ENCODE measurements at regions not wholly inside any gene's neighbourhood (a gene's known extent, or its start where the extent isn't known, plus 50 kb on each side); places are given as distances from the start of the nearest gene placed in this dataset.

DNA sequence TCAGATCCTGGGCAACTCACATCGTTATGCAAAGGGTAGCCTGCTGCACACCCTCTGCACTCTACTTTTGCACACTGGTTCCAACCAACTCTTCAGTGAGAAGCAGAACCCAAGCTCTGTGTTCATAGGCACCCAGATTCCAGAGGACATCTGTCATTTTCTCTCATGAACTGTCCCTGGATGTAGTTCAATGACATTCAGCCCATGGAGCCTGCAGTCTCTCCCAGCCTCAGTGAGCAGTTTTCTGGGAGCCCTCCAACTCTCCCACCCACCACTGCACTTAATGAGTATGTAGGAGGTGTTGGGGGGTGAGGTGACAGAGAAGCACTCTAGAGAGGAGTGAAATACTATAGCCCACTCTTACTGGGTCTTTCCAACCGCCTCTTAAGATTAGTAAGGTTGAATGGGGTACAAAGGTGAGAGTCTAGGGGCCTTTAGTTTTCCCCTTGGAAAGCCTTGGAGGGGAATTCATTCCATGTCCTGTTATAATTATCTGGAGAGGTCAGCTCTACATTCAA is 58.1 kb upstream of the APOBEC4 start:
- POLR2A ChIA-PET: no interaction called here
- peaks cover 1% of the 10 kb centered on the region for H3K36me3 Mint-ChIP-seq (ENCODE audit: low read depth)
- CTCF ChIA-PET: interaction anchor here (1.4 kb wide), 1 partner anchor 16 kb away, joined by 3 read pairs; no protein-coding TSS in a partner anchor

DNA sequence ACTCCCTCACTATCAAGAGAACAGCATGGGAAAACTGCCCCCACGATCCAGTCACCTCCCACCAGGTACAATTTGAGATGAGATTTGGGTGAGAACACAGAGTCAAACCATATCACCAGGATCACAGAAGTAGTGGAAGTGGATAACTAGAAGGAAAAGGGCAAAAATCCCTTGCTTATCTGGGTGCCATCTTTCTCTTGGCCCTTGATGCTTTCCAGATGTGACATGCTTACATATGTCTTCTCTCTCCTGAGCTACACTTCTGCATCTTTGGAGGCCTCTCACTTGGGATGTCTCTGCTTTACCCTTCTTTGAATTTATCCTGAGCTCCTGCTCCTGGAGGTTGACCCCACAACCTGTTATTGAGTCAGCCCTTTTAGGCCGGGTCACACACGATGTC is 57.6 kb upstream of the APOBEC4 start:
- POLR2A ChIA-PET: no interaction called here
- DNase-seq (no peak), ATAC-seq (no peak)
- Mint-ChIP-seq H3K36me3 (ENCODE audit: low read depth) (peaks cover 1% of the 10 kb centered on the region), H3K27me3 (no peaks in the 10 kb centered on the region), H3K9me3 (no peaks in the 10 kb centered on the region), H3K27ac (no peak overlapping the region), H3K4me1 (ENCODE audit: low read depth) (no peaks in the 10 kb centered on the region), H3K4me3 (no peak overlapping the region)
- TF ChIP-seq, protein P1, sequence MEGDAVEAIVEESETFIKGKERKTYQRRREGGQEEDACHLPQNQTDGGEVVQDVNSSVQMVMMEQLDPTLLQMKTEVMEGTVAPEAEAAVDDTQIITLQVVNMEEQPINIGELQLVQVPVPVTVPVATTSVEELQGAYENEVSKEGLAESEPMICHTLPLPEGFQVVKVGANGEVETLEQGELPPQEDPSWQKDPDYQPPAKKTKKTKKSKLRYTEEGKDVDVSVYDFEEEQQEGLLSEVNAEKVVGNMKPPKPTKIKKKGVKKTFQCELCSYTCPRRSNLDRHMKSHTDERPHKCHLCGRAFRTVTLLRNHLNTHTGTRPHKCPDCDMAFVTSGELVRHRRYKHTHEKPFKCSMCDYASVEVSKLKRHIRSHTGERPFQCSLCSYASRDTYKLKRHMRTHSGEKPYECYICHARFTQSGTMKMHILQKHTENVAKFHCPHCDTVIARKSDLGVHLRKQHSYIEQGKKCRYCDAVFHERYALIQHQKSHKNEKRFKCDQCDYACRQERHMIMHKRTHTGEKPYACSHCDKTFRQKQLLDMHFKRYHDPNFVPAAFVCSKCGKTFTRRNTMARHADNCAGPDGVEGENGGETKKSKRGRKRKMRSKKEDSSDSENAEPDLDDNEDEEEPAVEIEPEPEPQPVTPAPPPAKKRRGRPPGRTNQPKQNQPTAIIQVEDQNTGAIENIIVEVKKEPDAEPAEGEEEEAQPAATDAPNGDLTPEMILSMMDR (IDR thresholded peaks at IDR 0.05): no peak
- CTCF ChIA-PET: interaction anchor here (1.4 kb wide), 1 partner anchor 16 kb away, joined by 3 read pairs; no protein-coding TSS in a partner anchor
- intact Hi-C loops (cut with micrococcal nuclease): no loop called here

More for the DNA sequence above, 58.1 kb upstream of the APOBEC4 start:
- H3K4me1 Mint-ChIP-seq (ENCODE audit: low read depth): no peaks in the 10 kb centered on the region
- no peaks in the 10 kb centered on the region for H3K9me3 Mint-ChIP-seq
- DNase-seq (no peak), ATAC-seq (no peak)
- intact Hi-C loops (cut with micrococcal nuclease): no loop called here
- TF ChIP-seq, protein P1 (IDR thresholded peaks at IDR 0.05): no peak
- H3K4me3 Mint-ChIP-seq: no peak overlapping the region
- H3K27me3 Mint-ChIP-seq: no peaks in the 10 kb centered on the region
- H3K27ac Mint-ChIP-seq: no peak overlapping the region

DNA sequence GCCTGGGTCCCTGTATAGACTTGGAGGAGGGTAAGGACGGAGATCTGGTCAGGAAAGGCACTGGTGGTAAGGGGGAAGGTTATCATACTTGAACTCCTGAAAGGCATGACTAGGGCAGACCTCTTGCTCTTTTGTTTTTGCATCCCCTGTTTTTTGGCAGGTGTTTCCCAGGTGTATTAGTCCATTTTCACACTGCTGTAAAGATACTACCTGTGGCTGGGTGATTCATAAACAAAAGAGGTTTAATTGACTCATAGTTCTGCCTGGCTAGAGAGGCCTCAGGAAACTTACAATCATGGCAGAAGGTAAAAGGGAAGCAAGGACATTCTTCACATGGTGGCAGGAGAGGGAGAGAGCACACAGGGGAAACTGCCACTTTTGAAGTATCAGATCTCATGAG is 57.2 kb upstream of the APOBEC4 start:
- Mint-ChIP-seq H3K27ac (no peak overlapping the region), H3K9me3 (no peaks in the 10 kb centered on the region), H3K4me1 (ENCODE audit: low read depth) (no peaks in the 10 kb centered on the region), H3K4me3 (no peak overlapping the region), H3K27me3 (no peaks in the 10 kb centered on the region), H3K36me3 (ENCODE audit: low read depth) (peaks cover 1% of the 10 kb centered on the region)
- POLR2A ChIA-PET: no interaction called here
- TF ChIP-seq, protein P1 (IDR thresholded peaks at IDR 0.05): no peak
- no peak for ATAC-seq
- intact Hi-C loops (cut with micrococcal nuclease): no loop called here
- CTCF ChIA-PET: interaction anchor here (1.4 to 1.5 kb wide), 2 partner anchors 15 to 55 kb away, joined by 3 to 5 read pairs; no protein-coding TSS in a partner anchor
- no peak for DNase-seq

DNA sequence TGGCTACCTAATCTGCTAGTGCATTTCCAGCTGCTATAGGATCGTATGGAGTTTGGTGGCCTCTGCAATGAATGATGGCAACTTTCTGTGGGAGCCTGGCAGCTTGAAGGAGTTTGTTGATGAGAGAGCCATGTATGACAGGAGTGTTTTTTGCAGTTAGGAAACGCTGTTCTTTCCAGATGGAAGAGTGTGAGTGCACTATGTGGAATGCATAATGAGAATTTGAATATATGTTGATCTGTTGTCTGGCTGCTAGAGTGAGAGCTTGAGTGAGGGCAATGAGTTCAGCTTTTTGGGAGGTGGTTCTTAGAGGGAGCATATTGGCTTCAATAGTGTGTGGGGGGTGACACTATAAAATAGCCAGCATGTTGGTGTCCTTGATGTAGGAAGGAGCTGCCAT is 51.0 kb upstream of the APOBEC4 start:
- Mint-ChIP-seq H3K36me3 (ENCODE audit: low read depth) (peaks cover 2% of the 10 kb centered on the region), H3K4me3 (no peak overlapping the region), H3K9me3 (no peaks in the 10 kb centered on the region), H3K27me3 (no peaks in the 10 kb centered on the region), H3K4me1 (ENCODE audit: low read depth) (no peaks in the 10 kb centered on the region), H3K27ac (no peak overlapping the region)
- TF ChIP-seq, protein P1 (IDR thresholded peaks at IDR 0.05): no peak
- intact Hi-C loops (cut with micrococcal nuclease): no loop called here
- DNase-seq: no peak
- ChIA-PET POLR2A (no interaction called here), CTCF (no interaction called here)
- no peak for ATAC-seq
